Skeletal muscle tissue (tissue), 3 donors: ENCODE measurements at regions not wholly inside any gene's neighbourhood (a gene's known extent, or its start where the extent isn't known, plus 50 kb on each side); places are given as distances from the start of the nearest gene placed in this dataset.

Experiments used
- H3K27ac ChIP-seq: one replicate; pipeline ENCODE4 v1.7.0; 2013; ENCODE audit warnings: mild to moderate bottlenecking, low read depth, low read length, inconsistent platforms
- H3K27me3 ChIP-seq, 3 donors: one replicate each; pipeline ENCODE4 v1.7.0; 2013; ENCODE audit warnings: low read length in 3 of 3; ENCODE audit not compliant: control insufficient read depth in 3 of 3, insufficient read depth in 3 of 3
- H3K36me3 ChIP-seq, 3 donors: one replicate each; pipeline ENCODE4 v1.7.0; 2013; ENCODE audit warnings: low read length in 3 of 3; ENCODE audit not compliant: control insufficient read depth in 3 of 3, insufficient read depth in 3 of 3
- H3K4me1 ChIP-seq, 3 donors: one replicate each; pipeline ENCODE4 v1.7.0; 2013; ENCODE audit warnings: low read length in 3 of 3, mild to moderate bottlenecking in 3 of 3; ENCODE audit not compliant: control insufficient read depth in 3 of 3, insufficient read depth in 3 of 3
- H3K4me3 ChIP-seq, 3 donors: one replicate each; pipeline ENCODE4 v1.7.0; 2013; ENCODE audit warnings: low read length in 3 of 3
- H3K9ac ChIP-seq, 3 donors: one replicate each; pipeline ENCODE4 v1.7.0; 2013; ENCODE audit warnings: low read length in 3 of 3, mild to moderate bottlenecking in 3 of 3, moderate library complexity in 2 of 3, low read depth in 1 of 3
- H3K9me3 ChIP-seq, 3 donors: one replicate each; pipeline ENCODE4 v1.7.0; 2013; ENCODE audit warnings: low read length in 3 of 3; ENCODE audit not compliant: control insufficient read depth in 3 of 3
- donor health status: Osteomylitis.

DNA sequence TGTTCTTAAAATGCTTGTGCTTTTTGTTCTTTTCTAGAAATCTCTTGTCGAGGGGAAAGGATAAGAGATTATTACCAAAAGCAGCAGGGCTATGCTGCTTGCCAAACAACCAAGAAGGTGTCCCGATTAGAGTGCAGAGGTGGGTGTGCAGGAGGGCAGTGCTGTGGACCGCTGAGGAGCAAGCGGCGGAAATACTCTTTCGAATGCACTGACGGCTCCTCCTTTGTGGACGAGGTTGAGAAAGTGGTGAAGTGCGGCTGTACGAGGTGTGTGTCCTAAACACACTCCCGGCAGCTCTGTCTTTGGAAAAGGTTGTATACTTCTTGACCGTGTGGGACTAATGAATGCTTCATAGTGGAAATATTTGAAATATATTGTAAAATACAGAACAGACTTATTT is 81.5 kb upstream of the PACRGL start:
- Histone ChIP-seq H3K4me3 (no peak overlapping the region), H3K9ac (no peak overlapping the region), H3K4me1 (peaks cover 0 to 13% (median 0%) of the 10 kb centered on the region in 3 donors), H3K9me3 (no peaks in the 10 kb centered on the region), H3K36me3 (no peaks in the 10 kb centered on the region), H3K27ac (no peak overlapping the region), H3K27me3 (no peaks in the 10 kb centered on the region)

DNA sequence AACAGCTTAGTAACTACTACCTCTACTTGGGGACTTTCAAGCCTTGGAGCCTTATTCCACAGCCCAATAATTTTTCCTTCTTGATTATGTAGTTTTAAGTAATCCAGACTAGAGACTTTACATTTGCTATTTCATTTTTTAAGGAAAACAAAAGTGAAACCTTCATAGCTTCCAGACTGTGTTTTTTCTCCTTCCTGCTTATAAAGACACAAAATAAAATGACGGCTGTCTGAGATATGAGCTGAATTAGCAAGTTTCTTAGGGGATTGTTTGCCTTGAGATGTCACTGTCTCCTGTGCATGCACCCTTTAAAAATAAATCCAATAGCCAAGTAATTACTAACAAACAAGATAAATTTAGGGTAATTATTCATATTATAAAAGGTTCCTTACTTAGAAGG is 78.8 kb upstream of the PACRGL start:
- H3K27ac ChIP-seq, result no peak overlapping the region
- H3K9ac ChIP-seq, result no peak overlapping the region
- no peaks in the 10 kb centered on the region for H3K9me3 ChIP-seq
- H3K27me3 ChIP-seq, result no peaks in the 10 kb centered on the region
- H3K36me3 ChIP-seq, result no peaks in the 10 kb centered on the region
- no peak overlapping the region for H3K4me3 ChIP-seq
- H3K4me1 ChIP-seq, result peaks cover 0 to 4% (median 0%) of the 10 kb centered on the region in 3 donors

DNA sequence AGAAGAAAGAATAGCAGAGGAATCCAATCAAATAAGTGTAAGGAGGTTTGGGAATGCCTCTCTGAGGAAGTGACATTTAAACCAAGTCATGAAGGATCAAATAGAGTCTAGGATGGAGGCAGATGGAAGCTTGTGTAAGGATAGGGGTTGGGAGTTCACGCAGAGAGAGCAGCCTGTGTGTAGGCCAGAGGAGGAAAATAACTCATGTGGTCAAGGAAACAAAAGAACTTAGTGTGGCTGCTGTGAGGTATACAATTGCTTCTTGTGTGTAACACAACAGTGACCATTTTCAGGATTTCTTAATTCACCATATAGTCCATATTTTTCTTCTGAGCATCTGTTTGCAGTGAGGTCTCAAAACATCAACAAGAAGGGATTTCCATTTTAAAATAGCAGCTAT is 77.6 kb upstream of the PACRGL start:
- no peak overlapping the region for H3K9ac ChIP-seq
- no peaks in the 10 kb centered on the region for H3K9me3 ChIP-seq

DNA sequence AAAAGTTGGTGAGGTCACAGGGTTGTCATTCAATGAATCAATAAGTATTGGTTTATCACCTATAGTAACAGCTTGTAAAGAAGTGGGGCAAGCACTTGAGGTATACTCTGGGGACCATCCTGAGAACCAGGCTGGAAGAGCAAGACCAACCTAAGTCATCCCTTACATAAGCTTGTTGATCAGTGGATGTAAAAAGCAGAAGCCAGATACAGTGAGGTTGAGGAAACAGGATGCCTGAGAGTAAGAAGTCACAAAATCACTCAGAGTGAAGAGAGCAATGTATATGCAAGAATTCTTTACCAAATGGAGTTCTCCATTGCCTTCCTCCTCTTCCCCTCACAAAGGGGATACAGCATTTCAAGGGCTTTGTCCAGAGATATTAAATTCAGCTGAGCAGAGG is 76.3 kb upstream of the PACRGL start:
- no peaks in the 10 kb centered on the region for H3K4me1 ChIP-seq
- H3K9ac ChIP-seq, result no peak overlapping the region
- no peak overlapping the region for H3K4me3 ChIP-seq
- H3K27me3 ChIP-seq, result no peaks in the 10 kb centered on the region
- H3K27ac ChIP-seq, result no peak overlapping the region
- no peaks in the 10 kb centered on the region for H3K36me3 ChIP-seq
- no peaks in the 10 kb centered on the region for H3K9me3 ChIP-seq

More for the DNA sequence above, 77.6 kb upstream of the PACRGL start:
- Histone ChIP-seq H3K36me3 (no peaks in the 10 kb centered on the region), H3K4me1 (no peaks in the 10 kb centered on the region), H3K4me3 (no peak overlapping the region), H3K27me3 (no peaks in the 10 kb centered on the region), H3K27ac (no peak overlapping the region)

DNA sequence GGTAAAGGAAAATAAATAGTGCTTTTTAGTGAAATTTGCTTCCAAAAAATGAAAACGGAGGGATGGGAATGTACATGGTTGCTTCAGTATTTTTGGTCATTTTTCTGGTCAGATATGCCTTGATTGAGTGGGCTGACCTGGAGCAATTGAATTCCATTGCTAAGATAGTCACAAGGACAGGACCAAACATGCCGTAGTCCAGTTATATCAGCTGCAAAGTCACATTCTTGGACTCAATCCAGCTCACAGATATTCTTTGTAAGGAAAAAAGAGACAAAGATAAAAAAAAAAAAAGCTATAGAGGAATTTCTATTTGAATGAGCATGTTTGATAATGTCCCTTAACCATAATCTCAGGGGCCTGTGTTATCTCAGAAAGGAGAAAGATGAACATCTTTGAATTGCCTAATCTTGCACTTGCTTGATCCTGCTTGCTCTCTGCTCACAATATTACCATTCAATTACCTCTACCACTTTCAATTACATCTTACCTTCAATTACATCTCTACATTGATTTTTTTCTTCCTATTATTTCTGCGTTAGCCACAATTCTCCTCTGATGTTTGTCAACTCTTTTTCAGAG is 75.4 kb upstream of the PACRGL start:
- no peaks in the 10 kb centered on the region for H3K9me3 ChIP-seq
- H3K4me1 ChIP-seq, result no peaks in the 10 kb centered on the region
- no peaks in the 10 kb centered on the region for H3K27me3 ChIP-seq
- H3K4me3 ChIP-seq, result no peak overlapping the region
- no peaks in the 10 kb centered on the region for H3K36me3 ChIP-seq
- no peak overlapping the region for H3K27ac ChIP-seq
- H3K9ac ChIP-seq, result no peak overlapping the region

DNA sequence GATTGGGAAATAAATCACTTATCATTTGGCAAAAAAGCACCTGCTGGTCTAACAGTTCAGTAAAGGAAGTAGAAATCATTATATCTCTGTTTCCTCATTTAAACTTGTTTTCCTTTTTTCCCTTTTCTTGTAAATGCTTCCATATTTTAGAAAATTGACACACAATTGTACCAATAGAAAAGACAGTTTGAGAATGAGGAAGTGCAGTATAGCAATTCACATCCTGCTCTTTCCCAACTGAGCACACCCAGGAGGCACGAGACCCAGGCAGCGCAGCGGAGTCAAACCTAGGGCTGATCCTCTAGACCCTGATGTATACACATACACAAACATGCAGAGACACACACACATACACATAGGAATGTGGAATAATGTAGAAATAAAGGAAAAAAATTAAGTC is 74.8 kb upstream of the PACRGL start:
- H3K4me1 ChIP-seq, result no peaks in the 10 kb centered on the region
- H3K27me3 ChIP-seq, result no peaks in the 10 kb centered on the region
- no peaks in the 10 kb centered on the region for H3K36me3 ChIP-seq
- H3K4me3 ChIP-seq, result no peak overlapping the region
- H3K27ac ChIP-seq, result no peak overlapping the region
- H3K9me3 ChIP-seq, result no peaks in the 10 kb centered on the region
- H3K9ac ChIP-seq, result no peak overlapping the region

DNA sequence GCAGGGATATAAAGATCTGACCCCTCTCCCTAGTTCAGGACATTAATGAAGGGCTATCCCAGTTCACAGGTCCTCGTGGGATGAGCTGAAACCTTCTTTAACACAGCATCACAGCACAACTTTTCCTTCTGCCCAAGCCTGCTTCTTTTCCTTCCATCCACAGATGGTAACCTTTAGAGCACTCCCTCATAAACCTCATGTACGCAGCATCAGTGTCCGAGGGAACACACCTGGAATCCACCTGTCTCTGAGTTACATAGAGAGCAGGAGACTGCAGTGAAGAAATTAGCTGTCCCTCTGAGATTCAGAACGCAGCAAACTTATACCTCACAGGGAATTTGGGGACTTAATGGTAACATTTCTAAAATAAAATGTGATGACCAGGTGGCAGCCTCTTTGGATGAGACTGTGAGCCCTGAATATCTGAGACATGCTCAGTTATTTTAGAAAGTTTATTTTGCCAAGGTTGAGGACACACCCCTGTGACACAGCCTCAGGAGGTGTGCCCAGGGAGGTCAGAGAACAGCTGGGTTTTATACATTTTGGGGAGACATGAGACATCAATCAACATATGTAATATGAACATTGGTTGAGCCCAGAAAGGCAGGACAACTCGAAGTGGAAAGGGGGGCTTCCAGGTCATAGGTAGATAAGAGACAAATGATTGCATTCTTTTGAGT is 73.8 kb upstream of the PACRGL start:
- no peak overlapping the region for H3K27ac ChIP-seq
- no peak overlapping the region for H3K9ac ChIP-seq

DNA sequence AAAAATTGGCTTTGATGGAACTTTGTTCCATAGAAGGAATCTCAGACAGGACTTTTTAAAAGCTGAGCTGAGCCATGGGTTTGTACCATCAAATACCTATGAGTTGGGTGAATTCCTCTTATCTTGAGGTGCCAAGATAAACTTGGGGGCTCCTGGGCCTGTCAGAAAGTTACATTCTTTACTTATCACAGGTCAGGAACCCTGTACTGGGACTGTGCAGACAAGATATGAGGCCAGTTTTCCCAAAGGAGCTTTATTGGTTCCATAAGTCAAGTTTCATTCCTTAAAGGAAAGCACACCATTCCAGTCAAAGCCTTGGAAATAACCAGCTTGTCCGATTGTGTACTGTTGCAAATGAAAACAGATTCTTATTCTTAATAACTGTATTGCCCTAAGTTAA is 72.4 kb upstream of the PACRGL start:
- Histone ChIP-seq H3K36me3 (no peaks in the 10 kb centered on the region), H3K27me3 (no peaks in the 10 kb centered on the region), H3K27ac (no peak overlapping the region), H3K4me3 (no peak overlapping the region), H3K9me3 (no peaks in the 10 kb centered on the region), H3K4me1 (no peaks in the 10 kb centered on the region), H3K9ac (no peak overlapping the region)

More for the DNA sequence above, 73.8 kb upstream of the PACRGL start:
- Histone ChIP-seq H3K4me3 (no peak overlapping the region), H3K36me3 (no peaks in the 10 kb centered on the region), H3K9me3 (no peaks in the 10 kb centered on the region), H3K4me1 (no peaks in the 10 kb centered on the region), H3K27me3 (no peaks in the 10 kb centered on the region)

DNA sequence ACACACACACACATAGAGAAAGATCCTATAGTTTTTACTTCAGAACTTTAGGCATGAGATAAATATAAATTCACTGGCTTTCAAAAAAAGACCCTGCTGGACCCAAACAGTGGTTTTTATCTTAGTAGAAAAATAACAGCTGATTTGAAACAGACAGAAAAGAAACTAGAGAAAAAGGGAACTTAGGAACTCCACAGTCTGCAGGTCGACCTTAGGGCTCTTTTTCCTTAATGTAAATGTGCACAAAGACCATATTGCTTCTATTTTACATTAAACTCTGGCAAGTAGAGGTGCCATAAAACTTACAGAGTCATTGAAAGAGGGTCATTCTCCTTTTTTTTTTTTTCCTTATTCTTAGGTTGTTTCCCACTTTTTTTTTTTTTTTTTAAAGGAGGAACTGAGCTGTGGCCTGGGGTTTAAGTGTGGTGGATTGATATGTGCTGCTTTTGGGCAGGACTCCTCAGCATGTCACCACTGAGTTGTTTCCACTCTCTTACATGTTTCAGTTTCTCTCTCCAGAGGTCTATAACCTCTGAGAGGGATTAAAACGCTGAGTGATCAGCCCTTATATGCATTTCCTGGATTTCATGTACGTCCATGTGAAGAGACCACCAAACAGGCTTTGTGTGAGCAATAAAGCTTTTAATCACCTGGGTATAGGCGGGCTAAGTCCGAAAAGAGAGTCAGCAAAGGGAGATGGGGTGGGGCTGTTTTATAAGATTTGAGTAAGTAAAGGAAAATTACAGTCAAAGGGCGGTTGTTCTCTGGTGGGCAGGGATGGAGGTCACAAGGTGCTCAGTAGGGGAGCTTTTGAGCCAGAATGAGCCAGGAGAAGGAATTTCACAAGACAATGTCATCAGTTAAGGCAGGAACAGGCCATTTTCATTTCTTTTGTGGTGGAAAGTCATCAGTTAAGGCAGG is 70.8 kb upstream of the PACRGL start:
- Histone ChIP-seq H3K9me3 (no peaks in the 10 kb centered on the region), H3K4me1 (no peaks in the 10 kb centered on the region), H3K36me3 (no peaks in the 10 kb centered on the region), H3K4me3 (no peak overlapping the region), H3K9ac (no peak overlapping the region), H3K27ac (no peak overlapping the region), H3K27me3 (no peaks in the 10 kb centered on the region)

DNA sequence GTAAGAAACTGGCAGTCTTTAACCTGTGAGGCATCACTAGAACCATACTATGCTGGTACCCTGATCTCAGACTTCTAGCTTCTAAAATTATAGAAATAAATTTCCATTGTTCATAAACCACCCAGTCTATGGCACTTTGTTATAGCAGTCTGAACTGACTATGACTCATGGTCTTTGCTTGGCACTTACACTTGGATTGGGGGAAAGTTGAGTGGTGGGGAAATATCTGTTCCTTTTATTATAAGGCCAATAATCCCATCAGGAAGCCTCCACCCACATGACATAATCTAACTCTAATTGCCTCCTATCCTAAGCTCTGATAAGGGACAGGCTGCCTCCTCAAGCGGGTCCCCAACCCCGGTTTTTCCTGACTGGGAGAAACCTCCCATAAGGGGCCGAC is 61.4 kb upstream of the PACRGL start:
- no peaks in the 10 kb centered on the region for H3K9me3 ChIP-seq
- no peak overlapping the region for H3K4me3 ChIP-seq
- H3K27ac ChIP-seq, result no peak overlapping the region
- H3K36me3 ChIP-seq, result no peaks in the 10 kb centered on the region
- H3K4me1 ChIP-seq, result no peaks in the 10 kb centered on the region
- H3K27me3 ChIP-seq, result no peaks in the 10 kb centered on the region
- H3K9ac ChIP-seq, result no peak overlapping the region
